ENCODE measurements at regions not wholly inside any gene's neighbourhood (a gene's known extent, or its start where the extent isn't known, plus 50 kb on each side); places are given as distances from the start of the nearest gene placed in this dataset.
"Not testable (repeated sequence)": the region's sequence is repeated elsewhere in the genome, so short reads cannot be mapped to it uniquely, and the experiment has no call there.

GRCh38 chr4:9063612-9064011, 106.6 kb upstream of the FAM90A26 start:
- not testable (repeated sequence) for TF ChIP-seq CTCF (IDR thresholded peaks at IDR 0.05; ENCODE audit: insufficient read depth, low read length); POLR2AphosphoS5 (IDR thresholded peaks at IDR 0.05; ENCODE audit: low read depth); REST (IDR thresholded peaks at IDR 0.05; ENCODE audit: insufficient replicate concordance, low read depth)

Data from HL-60 (cell line).